HG03460 (cell line): ENCODE measurements at regions not wholly inside any gene's neighbourhood (a gene's known extent, or its start where the extent isn't known, plus 50 kb on each side); places are given as distances from the start of the nearest gene placed in this dataset.
"Not testable (repeated sequence)": the region's sequence is repeated elsewhere in the genome, so short reads cannot be mapped to it uniquely, and the experiment has no call there.

Experiments used
- ATAC-seq: cut with Tn5 transposase; IDR thresholded peaks from one replicate; pipeline ENCODE4 v1.9.1; 2021; ENCODE audit not compliant: unreplicated experiment

GRCh38 chr18:44568342-44568741, 112.3 kb upstream of the SETBP1 start:
- ATAC-seq: no peak

- ATAC-seq: no peak
Observed at GRCh38 chr18:44568986-44569385, 111.7 kb upstream of the SETBP1 start.

- ATAC-seq: no peak
Observed at GRCh38 chr18:44569391-44570055, 111.2 kb upstream of the SETBP1 start.

- no peak for ATAC-seq
Observed at GRCh38 chr18:44579028-44579702, 101.5 kb upstream of the SETBP1 start.

- no peak for ATAC-seq
Observed at GRCh38 chr18:44579745-44580144, 100.9 kb upstream of the SETBP1 start.

- ATAC-seq: no peak
Observed at GRCh38 chr18:44580159-44580558, 100.5 kb upstream of the SETBP1 start.

- not testable (repeated sequence) for ATAC-seq
Observed at GRCh38 chr18:44580782-44581181, 99.9 kb upstream of the SETBP1 start.

- no peak for ATAC-seq
Observed at GRCh38 chr18:44582456-44582855, 98.2 kb upstream of the SETBP1 start.

GRCh38 chr18:44584900-44585299, 95.8 kb upstream of the SETBP1 start:
- no peak for ATAC-seq

- no peak for ATAC-seq
Observed at GRCh38 chr18:44586782-44587524, 93.7 kb upstream of the SETBP1 start.

- ATAC-seq: no peak
Observed at GRCh38 chr18:44588508-44588907, 92.2 kb upstream of the SETBP1 start.

- ATAC-seq: no peak
Observed at GRCh38 chr18:44589693-44590355, 90.9 kb upstream of the SETBP1 start.

GRCh38 chr18:44590956-44591670, 89.6 kb upstream of the SETBP1 start:
- no peak for ATAC-seq

GRCh38 chr18:44592639-44593038, 88.0 kb upstream of the SETBP1 start:
- ATAC-seq: no peak

- no peak for ATAC-seq
Observed at GRCh38 chr18:44594799-44595467, 85.8 kb upstream of the SETBP1 start.

- ATAC-seq: no peak
Observed at GRCh38 chr18:44597797-44598196, 82.9 kb upstream of the SETBP1 start.

- ATAC-seq: no peak
Observed at GRCh38 chr18:44598514-44598913, 82.2 kb upstream of the SETBP1 start.

GRCh38 chr18:44599412-44599811, 81.3 kb upstream of the SETBP1 start:
- ATAC-seq: no peak

GRCh38 chr18:44601447-44601846, 79.2 kb upstream of the SETBP1 start:
- no peak for ATAC-seq

- no peak for ATAC-seq
Observed at GRCh38 chr18:44602380-44602779, 78.3 kb upstream of the SETBP1 start.
